ENCODE measurements at regions not wholly inside any gene's neighbourhood (a gene's known extent, or its start where the extent isn't known, plus 50 kb on each side); places are given as distances from the start of the nearest gene placed in this dataset.

DNA sequence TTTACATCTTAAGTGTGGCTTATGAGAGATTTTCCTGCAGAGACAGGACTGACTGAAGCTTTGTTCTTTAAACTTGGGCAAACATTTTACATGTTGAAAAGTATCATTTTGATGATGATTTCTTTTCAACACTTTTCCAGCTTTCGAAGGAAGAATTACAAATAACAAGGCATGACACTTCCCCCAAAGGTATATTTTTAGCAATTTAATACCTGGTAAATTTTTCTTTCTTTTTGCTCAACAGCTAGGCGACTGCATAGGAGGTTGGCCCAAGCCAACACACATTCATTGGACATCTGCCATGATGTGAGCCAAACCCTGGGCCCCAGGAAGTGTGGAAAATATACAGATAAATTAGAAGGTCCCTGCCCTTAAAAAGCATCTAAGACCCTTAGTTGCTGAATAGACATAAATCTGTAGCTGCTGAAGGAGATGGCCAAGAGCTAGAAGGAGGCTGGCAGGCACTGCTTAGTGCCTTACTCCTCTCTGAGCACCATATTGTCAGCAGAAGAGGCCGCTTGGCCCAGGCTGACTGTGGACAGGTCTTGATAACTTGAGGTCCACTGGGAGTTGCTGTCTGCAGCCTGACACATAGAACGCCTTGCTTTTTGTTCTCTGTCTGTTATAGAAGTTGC is 53.3 kb upstream of the CD44 start:
- no peak for DNase-seq (ENCODE audit: extremely low read depth, low read depth)
- no peak for TF ChIP-seq CTCF (IDR thresholded peaks at IDR 0.05; ENCODE audit: low read depth, low read length)

DNA sequence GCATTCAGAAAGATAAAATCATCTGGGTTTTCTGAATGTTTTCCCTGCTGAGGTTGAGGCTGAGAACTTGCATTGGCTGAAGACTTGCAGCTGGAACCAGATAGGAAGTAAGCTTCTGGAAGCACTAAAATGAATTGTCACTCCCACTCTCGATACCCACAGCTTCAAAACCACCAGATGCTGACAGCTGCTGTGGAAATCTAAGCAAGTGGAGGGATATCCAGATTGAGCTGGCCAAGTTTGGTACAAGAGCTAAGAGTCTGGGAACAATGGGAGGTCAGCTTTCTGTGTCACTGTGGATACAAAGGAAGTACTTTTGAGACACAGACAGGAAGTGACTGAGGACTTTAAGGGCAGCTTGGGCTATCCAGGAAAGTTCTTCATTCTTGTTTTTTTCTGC is 51.3 kb upstream of the CD44 start:
- DNase-seq (ENCODE audit: extremely low read depth, low read depth), result no peak
- no peak for TF ChIP-seq CTCF (IDR thresholded peaks at IDR 0.05; ENCODE audit: low read depth, low read length)

- DNase-seq (ENCODE audit: extremely low read depth, low read depth), result no peak
- no peak for TF ChIP-seq CTCF (IDR thresholded peaks at IDR 0.05; ENCODE audit: low read depth, low read length)
Observed at GRCh38 chr11:35088226-35088625, 50.7 kb upstream of the CD44 start.

GRCh38 chr11:35088676-35089075 is 50.3 kb upstream of the CD44 start:
- no peak for TF ChIP-seq CTCF (IDR thresholded peaks at IDR 0.05; ENCODE audit: low read depth, low read length)
- DNase-seq (ENCODE audit: extremely low read depth, low read depth), result no peak
